IMR-90 (cell line): ENCODE measurements at regions not wholly inside any gene's neighbourhood (a gene's known extent, or its start where the extent isn't known, plus 50 kb on each side); places are given as distances from the start of the nearest gene placed in this dataset.

Experiments
- ATAC-seq: fragments of 200-7000 bp; cut with Tn5 transposase; 2 replicates; pipeline ENCODE4 v1.9.1; 2020; ENCODE audit warnings: low read depth, mild to moderate bottlenecking, moderate library complexity
- BruUV-seq: library from RNA; stranded (reverse); fragments of 400-500 nt; replicated peaks from 2 replicates; lab custom pipeline; 2021; lab: Mats Ljungman, UMichigan
- CTCF ChIA-PET: fragments of 300-600 bp; formaldehyde crosslinking; extraction: SDS; loops from one replicate; lab custom pipeline; 2021; ENCODE audit warnings: antibody characterized with exemption; lab: Yijun Ruan, JAX
- POLR2A ChIA-PET: fragments of 300-600 bp; sonication (Branson Sonifier 250); formaldehyde crosslinking; loops from one replicate; lab custom pipeline; 2022; ENCODE audit warnings: antibody characterized with exemption; ENCODE audit not compliant: unreplicated experiment; lab: Charles Lee
- DNase-seq: peaks from one replicate; pipeline ENCODE4 v3.0.0; 2013
- H2AFZ ChIP-seq: replicated peaks from 2 replicates; pipeline ENCODE3; 2013; ENCODE audit warnings: low read length, mild to moderate bottlenecking; ENCODE audit not compliant: poor library complexity
- H2AK5ac ChIP-seq: 2 replicates; pipeline ENCODE4 v1.6.1; 2013; ENCODE audit warnings: low read depth, low read length, inconsistent platforms
- H2AK9ac ChIP-seq: replicated peaks from 2 replicates; pipeline ENCODE3; 2013; ENCODE audit warnings: mild to moderate bottlenecking, low read depth, low read length, moderate library complexity; ENCODE audit not compliant: poor library complexity
- H2BK120ac ChIP-seq: 2 replicates; pipeline ENCODE4 v1.6.1; 2013; ENCODE audit warnings: low read depth, low read length, inconsistent platforms
- H2BK15ac ChIP-seq: 3 replicates; pipeline ENCODE4 v1.6.1; 2013; ENCODE audit warnings: low read depth, low read length, inconsistent platforms
- H2BK20ac ChIP-seq: 2 replicates; pipeline ENCODE4 v1.6.1; 2013; ENCODE audit warnings: low read depth, mild to moderate bottlenecking, inconsistent platforms, low read length, moderate library complexity
- H2BK5ac ChIP-seq: 2 replicates; pipeline ENCODE4 v1.6.1; 2013; ENCODE audit warnings: mild to moderate bottlenecking, low read depth, low read length, inconsistent platforms; ENCODE audit not compliant: poor library complexity, severe bottlenecking
- H3K14ac ChIP-seq: replicated peaks from 2 replicates; pipeline ENCODE4 v1.6.1; 2013; ENCODE audit warnings: low read depth, low read length, inconsistent platforms
- H3K18ac ChIP-seq: 2 replicates; pipeline ENCODE4 v1.6.1; 2013; ENCODE audit warnings: low read depth, low read length, control low read depth
- H3K23ac ChIP-seq: 2 replicates; pipeline ENCODE4 v1.6.1; 2013; ENCODE audit warnings: low read depth, low read length, inconsistent platforms
- H3K27ac ChIP-seq: 2 replicates; pipeline ENCODE4 v1.5.1; 2013; ENCODE audit warnings: mild to moderate bottlenecking, control low read depth, low read length; ENCODE audit not compliant: insufficient read depth
- H3K27me3 ChIP-seq: 2 replicates; pipeline ENCODE4 v1.6.1; 2013; ENCODE audit warnings: low read length; ENCODE audit not compliant: control insufficient read depth, insufficient read depth
- H3K36me3 ChIP-seq: 2 replicates; pipeline ENCODE4 v1.6.1; 2013; ENCODE audit warnings: low read length, mixed read lengths; ENCODE audit not compliant: control insufficient read depth, insufficient read depth
- H3K4ac ChIP-seq: 2 replicates; pipeline ENCODE4 v1.6.1; 2013; ENCODE audit warnings: low read depth, low read length, inconsistent platforms
- H3K4me1 ChIP-seq: 2 replicates; pipeline ENCODE4 v1.6.1; 2013; ENCODE audit warnings: low read length, mixed read lengths; ENCODE audit not compliant: control insufficient read depth, insufficient read depth
- H3K4me2 ChIP-seq: 2 replicates; pipeline ENCODE4 v1.6.1; 2013; ENCODE audit warnings: low read depth, mild to moderate bottlenecking, control low read depth, low read length, moderate library complexity
- H3K4me3 ChIP-seq: 2 replicates; pipeline ENCODE4 v1.5.1; 2013; ENCODE audit warnings: low read depth, mild to moderate bottlenecking, control low read depth, low read length, moderate library complexity; ENCODE audit not compliant: insufficient read depth
- H3K56ac ChIP-seq: 2 replicates; pipeline ENCODE4 v1.6.1; 2013; ENCODE audit warnings: low read length, inconsistent platforms; ENCODE audit not compliant: insufficient read depth; ENCODE audit errors: extremely low read depth
- H3K79me1 ChIP-seq, 2 experiments: 2 replicates each; pipeline ENCODE4 v1.6.1; 2013; ENCODE audit warnings: low read length in 2 of 2, inconsistent platforms in 1 of 2, low read depth in 1 of 2
- H3K9ac ChIP-seq: 2 replicates; pipeline ENCODE4 v1.6.1; 2013; ENCODE audit warnings: low read depth, low read length, control low read depth
- H3K9me1 ChIP-seq: 2 replicates; pipeline ENCODE4 v1.6.1; 2013; ENCODE audit warnings: low read length, inconsistent platforms; ENCODE audit not compliant: insufficient read depth
- H3K9me3 ChIP-seq: 2 replicates; pipeline ENCODE4 v1.6.1; 2013; ENCODE audit warnings: low read length; ENCODE audit not compliant: control insufficient read depth, insufficient read depth
- H4K20me1 ChIP-seq: 2 replicates; pipeline ENCODE4 v1.6.1; 2013; ENCODE audit warnings: low read length, inconsistent platforms; ENCODE audit not compliant: insufficient read depth
- H4K5ac ChIP-seq: 2 replicates; pipeline ENCODE4 v1.6.1; 2013; ENCODE audit warnings: mild to moderate bottlenecking, low read depth, low read length, control low read depth
- H4K8ac ChIP-seq, 2 experiments: 2 replicates each; pipeline ENCODE4 v1.6.1; 2013; ENCODE audit warnings: low read depth in 2 of 2, low read length in 2 of 2, control low read depth in 1 of 2, inconsistent platforms in 1 of 2
- H4K91ac ChIP-seq: 2 replicates; pipeline ENCODE4 v1.6.1; 2013; ENCODE audit warnings: low read depth, low read length, inconsistent platforms; ENCODE audit not compliant: insufficient read depth
- BHLHE40 ChIP-seq: fragments of 150-350 bp; IDR thresholded peaks from 2 replicates; pipeline ENCODE4 v1.6.1; 2016; ENCODE audit warnings: mild to moderate bottlenecking, low read depth, low read length
- CEBPB ChIP-seq: IDR thresholded peaks from 2 replicates; pipeline ENCODE4 v1.6.1; 2012; ENCODE audit warnings: low read depth, low read length, improper control_type of control experiment
- CHD1 ChIP-seq: IDR thresholded peaks from 2 replicates; pipeline ENCODE4 v1.6.1; 2012; ENCODE audit warnings: low read depth, low read length, improper control_type of control experiment
- ELK1 ChIP-seq: fragments of 150-350 bp; IDR thresholded peaks from 2 replicates; pipeline ENCODE4 v1.6.1; 2016; ENCODE audit warnings: low read depth, mild to moderate bottlenecking, low read length, moderate library complexity, borderline replicate concordance
- FOS ChIP-seq: fragments of 150-350 bp; IDR thresholded peaks from 2 replicates; pipeline ENCODE4 v1.6.1; 2016; ENCODE audit warnings: low read depth, low read length
- MAFK ChIP-seq: IDR thresholded peaks from 2 replicates; pipeline ENCODE4 v1.6.1; 2012; ENCODE audit warnings: low read depth, low read length, improper control_type of control experiment
- MAZ ChIP-seq: IDR thresholded peaks from 2 replicates; pipeline ENCODE4 v1.6.1; 2012; ENCODE audit warnings: low read depth, mild to moderate bottlenecking, low read length, improper control_type of control experiment, moderate library complexity, borderline replicate concordance
- MXI1 ChIP-seq: IDR thresholded peaks from 2 replicates; pipeline ENCODE4 v1.6.1; 2012; ENCODE audit warnings: low read depth, mild to moderate bottlenecking, low read length, moderate library complexity, borderline replicate concordance
- NFE2L2 ChIP-seq: fragments of 150-350 bp; IDR thresholded peaks from 2 replicates; pipeline ENCODE4 v1.6.1; 2016; ENCODE audit warnings: low read depth, mild to moderate bottlenecking, low read length
- POLR2A ChIP-seq: IDR thresholded peaks from 2 replicates; pipeline ENCODE4 v1.6.1; 2012; ENCODE audit warnings: mild to moderate bottlenecking, low read depth, low read length
- RAD21 ChIP-seq: IDR thresholded peaks from 2 replicates; pipeline ENCODE4 v1.6.1; 2012; ENCODE audit warnings: low read length, improper control_type of control experiment
- RCOR1 ChIP-seq: IDR thresholded peaks from 2 replicates; pipeline ENCODE4 v1.6.1; 2012; ENCODE audit warnings: mild to moderate bottlenecking, low read length, improper control_type of control experiment; ENCODE audit not compliant: insufficient replicate concordance
- RFX5 ChIP-seq: IDR thresholded peaks from 2 replicates; pipeline ENCODE4 v1.8.0; 2012; ENCODE audit warnings: low read depth, mild to moderate bottlenecking, low read length, moderate library complexity
- SMC3 ChIP-seq: fragments of 150-350 bp; IDR thresholded peaks from 2 replicates; pipeline ENCODE4 v1.6.1; 2016; ENCODE audit warnings: low read depth, mild to moderate bottlenecking, antibody characterized with exemption, low read length, moderate library complexity
- USF2 ChIP-seq: fragments of 150-350 bp; IDR thresholded peaks from 2 replicates; pipeline ENCODE4 v1.6.1; 2017; ENCODE audit warnings: mild to moderate bottlenecking, antibody characterized with exemption, low read length, low read depth
- WGBS, 2 experiments: methylation state at CpG; one replicate each; pipeline versions ENCODE4 v1.1.5 to v1.1.7; 2013; ENCODE audit warnings: missing lambda C conversion rate in 2 of 2; ENCODE audit not compliant: insufficient read length in 1 of 2; ENCODE audit errors: extremely low coverage in 2 of 2; 5-methylcytosine and 5-hydroxymethylcytosine counted together
- dilution Hi-C: fragments of 300-500 bp; cut with HindIII; formaldehyde crosslinking; loops from one replicate; pipeline ENCODE4 v1.14.3; 2018; ENCODE audit warnings: low sequenced_read_pairs; ENCODE audit not compliant: unreplicated experiment
- in situ Hi-C: fragments of 300-500 bp; cut with MboI; formaldehyde crosslinking; loops from 3 replicates; pipeline ENCODE4 v1.14.3; 2019; ENCODE audit warnings: low sequenced_read_pairs, inconsistent platforms, mixed read lengths
- intact Hi-C: fragments of 100-400 bp; cut with micrococcal nuclease; formaldehyde crosslinking; loops from 2 replicates; pipeline ENCODE4 v1.10.0; 2022
- TF ChIP-seq, protein P1 (sequence below): conservative IDR thresholded peaks from 2 replicates; pipeline ENCODE4 v1.5.1; 2012; ENCODE audit warnings: mild to moderate bottlenecking, low read depth, low read length, improper control_type of control experiment

DNA sequence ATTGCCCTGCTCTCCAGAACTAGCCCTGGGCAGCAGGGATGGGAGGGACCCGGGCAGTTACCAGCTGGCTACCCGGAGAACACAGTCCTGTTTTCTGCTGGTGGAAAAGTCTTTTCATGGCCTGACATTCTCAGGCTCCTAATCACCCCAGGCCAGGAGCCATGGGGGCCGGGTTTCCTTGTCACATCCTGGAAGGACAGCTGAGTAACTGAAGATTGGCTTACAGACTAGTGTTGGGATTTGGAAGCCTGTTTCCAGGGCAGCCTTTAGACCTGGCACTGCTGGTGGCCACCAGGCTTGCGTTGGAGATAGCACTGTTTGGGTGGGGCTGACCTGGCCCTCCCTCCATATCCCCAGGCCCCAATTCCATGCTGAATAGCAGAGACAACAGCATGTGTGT is 349.0 kb downstream of the CTTN start:
- H2BK120ac ChIP-seq, result no peak overlapping the region
- H2BK15ac ChIP-seq, result no peak overlapping the region
- no peak overlapping the region for H4K8ac ChIP-seq
- no peak overlapping the region for H3K18ac ChIP-seq
- ATAC-seq, result peak; percentile 49; the same call in 1 of the 2 replicates
- in situ Hi-C loops, result no loop called here
- no peak overlapping the region for H2AK9ac ChIP-seq
- ChIA-PET CTCF (no interaction called here), POLR2A (no interaction called here)
- no TSS peak for BruUV-seq
- H2BK5ac ChIP-seq, result no peak overlapping the region
- H4K5ac ChIP-seq, result no peak overlapping the region
- H3K4ac ChIP-seq, result no peak overlapping the region
- H4K91ac ChIP-seq, result no peak overlapping the region
- H3K4me2 ChIP-seq, result no peak overlapping the region
- H3K14ac ChIP-seq, result no peak overlapping the region
- no peak for DNase-seq
- no peaks in the 10 kb centered on the region for H3K79me1 ChIP-seq
- no peak overlapping the region for H3K56ac ChIP-seq
- no peaks in the 10 kb centered on the region; the same call in 1 of the 2 replicates for H3K27me3 ChIP-seq
- no peak overlapping the region for H3K9ac ChIP-seq
- H3K36me3 ChIP-seq, result no peaks in the 10 kb centered on the region
- 53% methylated on average over 2 of the region's 4 CpGs; no CpG with 5 or more reads in 1 of the 2 experiments for WGBS, 2 experiments
- H3K23ac ChIP-seq, result no peak overlapping the region
- H3K9me1 ChIP-seq, result no peaks in the 10 kb centered on the region
- TF ChIP-seq MXI1, result no peak
- no peak for TF ChIP-seq MAFK
- TF ChIP-seq SMC3, result no peak
- TF ChIP-seq MAZ, result no peak
- TF ChIP-seq RCOR1, result no peak
- no peak for TF ChIP-seq CEBPB
- no peak for TF ChIP-seq BHLHE40
- no peak for TF ChIP-seq RFX5
- TF ChIP-seq FOS, result no peak
- TF ChIP-seq, protein P1, sequence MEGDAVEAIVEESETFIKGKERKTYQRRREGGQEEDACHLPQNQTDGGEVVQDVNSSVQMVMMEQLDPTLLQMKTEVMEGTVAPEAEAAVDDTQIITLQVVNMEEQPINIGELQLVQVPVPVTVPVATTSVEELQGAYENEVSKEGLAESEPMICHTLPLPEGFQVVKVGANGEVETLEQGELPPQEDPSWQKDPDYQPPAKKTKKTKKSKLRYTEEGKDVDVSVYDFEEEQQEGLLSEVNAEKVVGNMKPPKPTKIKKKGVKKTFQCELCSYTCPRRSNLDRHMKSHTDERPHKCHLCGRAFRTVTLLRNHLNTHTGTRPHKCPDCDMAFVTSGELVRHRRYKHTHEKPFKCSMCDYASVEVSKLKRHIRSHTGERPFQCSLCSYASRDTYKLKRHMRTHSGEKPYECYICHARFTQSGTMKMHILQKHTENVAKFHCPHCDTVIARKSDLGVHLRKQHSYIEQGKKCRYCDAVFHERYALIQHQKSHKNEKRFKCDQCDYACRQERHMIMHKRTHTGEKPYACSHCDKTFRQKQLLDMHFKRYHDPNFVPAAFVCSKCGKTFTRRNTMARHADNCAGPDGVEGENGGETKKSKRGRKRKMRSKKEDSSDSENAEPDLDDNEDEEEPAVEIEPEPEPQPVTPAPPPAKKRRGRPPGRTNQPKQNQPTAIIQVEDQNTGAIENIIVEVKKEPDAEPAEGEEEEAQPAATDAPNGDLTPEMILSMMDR, result no peak
- no peak for TF ChIP-seq POLR2A
- no peak for TF ChIP-seq ELK1
- TF ChIP-seq NFE2L2, result no peak
- no peak for TF ChIP-seq CHD1
- TF ChIP-seq USF2, result no peak
- TF ChIP-seq RAD21, result no peak
- H2AK5ac ChIP-seq, result no peak overlapping the region
- H2BK20ac ChIP-seq, result no peak overlapping the region
- intact Hi-C loops, result no loop called here
- peaks cover 6% of the 10 kb centered on the region for H3K9me3 ChIP-seq
- H3K4me1 ChIP-seq, result no peaks in the 10 kb centered on the region
- H3K4me3 ChIP-seq, result no peak overlapping the region
- H4K20me1 ChIP-seq, result no peaks in the 10 kb centered on the region; the same call in none of the 2 replicates
- H3K27ac ChIP-seq, result no peak overlapping the region
- dilution Hi-C loops, result no loop called here
- H2AFZ ChIP-seq, result peak overlapping the region; percentile 10
